ENCODE measurements at regions not wholly inside any gene's neighbourhood (a gene's known extent, or its start where the extent isn't known, plus 50 kb on each side); places are given as distances from the start of the nearest gene placed in this dataset.

DNA sequence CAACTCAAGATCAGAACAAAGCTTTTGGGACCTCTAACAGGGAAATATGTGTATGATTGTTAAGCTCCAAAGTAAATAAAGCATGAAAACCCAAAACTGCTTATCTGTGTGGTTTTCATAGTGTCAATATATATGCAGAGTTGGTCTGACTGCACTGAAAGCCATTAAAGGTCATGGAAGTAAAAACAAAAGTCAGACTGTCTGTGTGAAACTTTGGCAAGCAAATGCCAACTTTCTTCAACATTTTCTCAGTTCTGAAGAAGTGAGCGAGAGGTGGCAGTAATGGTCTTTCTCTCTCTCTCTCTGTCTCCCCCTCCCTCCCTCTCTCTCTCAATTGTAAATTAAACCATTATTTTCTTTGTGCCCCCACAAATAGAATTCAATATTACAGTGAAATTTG, 100.1 kb upstream of the S1PR1 start:
- Histone ChIP-seq H3K27ac (no peak overlapping the region), H3K27me3 (no peaks in the 10 kb centered on the region), H3K36me3 (no peaks in the 10 kb centered on the region), H3K4me3 (no peak overlapping the region), H3K9me3 (no peaks in the 10 kb centered on the region), H3K4me1 (peaks cover 0 to 16% (median 9%) of the 10 kb centered on the region in 4 donors)
- DNase-seq (ENCODE audit: low spot score in 2 of 2): no peak
- no peak for TF ChIP-seq POLR2A (IDR thresholded peaks at IDR 0.05)
- WGBS, 2 donors: 5 to 7% methylated on average over 1 of the region's 1 CpG

DNA sequence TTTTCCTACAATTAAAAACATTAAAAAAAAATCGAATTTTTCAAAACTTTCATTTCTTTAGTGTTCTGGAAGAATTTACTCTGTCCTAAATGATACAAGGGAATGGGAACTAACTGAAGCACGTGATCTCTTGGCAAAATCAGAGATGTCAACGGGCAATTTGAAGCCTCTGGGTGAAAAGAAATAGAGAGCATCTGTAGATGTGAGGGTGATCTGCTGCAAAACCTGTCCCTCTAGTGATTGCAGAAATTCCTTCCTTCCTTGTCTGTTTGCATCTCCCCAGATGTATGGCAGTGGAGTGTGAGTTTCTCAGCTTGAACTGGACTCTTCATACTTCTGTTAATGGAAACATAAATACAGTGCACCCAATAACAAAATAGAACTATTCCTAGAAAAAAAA, 100.5 kb upstream of the S1PR1 start:
- no peak overlapping the region for H3K27ac ChIP-seq
- TF ChIP-seq POLR2A (IDR thresholded peaks at IDR 0.05): no peak
- no peak for TF ChIP-seq EP300 (IDR thresholded peaks at IDR 0.05)
- TF ChIP-seq, protein P1, sequence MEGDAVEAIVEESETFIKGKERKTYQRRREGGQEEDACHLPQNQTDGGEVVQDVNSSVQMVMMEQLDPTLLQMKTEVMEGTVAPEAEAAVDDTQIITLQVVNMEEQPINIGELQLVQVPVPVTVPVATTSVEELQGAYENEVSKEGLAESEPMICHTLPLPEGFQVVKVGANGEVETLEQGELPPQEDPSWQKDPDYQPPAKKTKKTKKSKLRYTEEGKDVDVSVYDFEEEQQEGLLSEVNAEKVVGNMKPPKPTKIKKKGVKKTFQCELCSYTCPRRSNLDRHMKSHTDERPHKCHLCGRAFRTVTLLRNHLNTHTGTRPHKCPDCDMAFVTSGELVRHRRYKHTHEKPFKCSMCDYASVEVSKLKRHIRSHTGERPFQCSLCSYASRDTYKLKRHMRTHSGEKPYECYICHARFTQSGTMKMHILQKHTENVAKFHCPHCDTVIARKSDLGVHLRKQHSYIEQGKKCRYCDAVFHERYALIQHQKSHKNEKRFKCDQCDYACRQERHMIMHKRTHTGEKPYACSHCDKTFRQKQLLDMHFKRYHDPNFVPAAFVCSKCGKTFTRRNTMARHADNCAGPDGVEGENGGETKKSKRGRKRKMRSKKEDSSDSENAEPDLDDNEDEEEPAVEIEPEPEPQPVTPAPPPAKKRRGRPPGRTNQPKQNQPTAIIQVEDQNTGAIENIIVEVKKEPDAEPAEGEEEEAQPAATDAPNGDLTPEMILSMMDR (IDR thresholded peaks at IDR 0.05): no peak

DNA sequence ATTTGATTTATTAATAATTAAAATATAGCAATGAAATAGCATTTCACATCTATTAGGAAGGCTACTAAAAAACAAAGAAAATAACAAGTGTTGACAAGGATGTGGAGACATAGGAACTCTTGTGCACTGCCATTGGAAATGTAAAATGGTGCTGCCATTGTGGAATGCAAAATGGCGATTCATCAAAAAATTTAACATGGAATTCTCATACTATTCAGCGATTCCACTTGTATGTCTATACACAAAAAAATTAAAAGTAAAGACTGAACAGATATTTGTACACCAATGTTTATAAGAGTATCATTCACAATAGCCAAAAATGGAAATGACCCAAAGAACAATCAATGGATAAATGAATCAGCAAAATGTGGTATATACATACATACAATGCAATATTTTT, 101.3 kb upstream of the S1PR1 start:
- no peak overlapping the region for H3K27ac ChIP-seq
- 98 to 99% methylated on average over 2 of the region's 2 CpGs for WGBS, 2 donors
- TF ChIP-seq EP300 (IDR thresholded peaks at IDR 0.05): no peak
- TF ChIP-seq, protein P1 (IDR thresholded peaks at IDR 0.05): no peak
- no peak for TF ChIP-seq POLR2A (IDR thresholded peaks at IDR 0.05)
- peaks cover 0 to 16% (median 9%) of the 10 kb centered on the region in 4 donors for H3K4me1 ChIP-seq
- no peaks in the 10 kb centered on the region for H3K9me3 ChIP-seq
- no peak overlapping the region for H3K4me3 ChIP-seq
- DNase-seq (ENCODE audit: low spot score in 2 of 2): no peak
- no peaks in the 10 kb centered on the region for H3K36me3 ChIP-seq
- no peaks in the 10 kb centered on the region for H3K27me3 ChIP-seq

More for the DNA sequence above, 100.5 kb upstream of the S1PR1 start:
- Histone ChIP-seq H3K4me3 (no peak overlapping the region), H3K27me3 (no peaks in the 10 kb centered on the region), H3K4me1 (peaks cover 0 to 16% (median 9%) of the 10 kb centered on the region in 4 donors), H3K36me3 (no peaks in the 10 kb centered on the region), H3K9me3 (no peaks in the 10 kb centered on the region)
- DNase-seq (ENCODE audit: low spot score in 2 of 2): no peak
- WGBS, 2 donors: 41 to 45% methylated on average over 3 of the region's 3 CpGs

DNA sequence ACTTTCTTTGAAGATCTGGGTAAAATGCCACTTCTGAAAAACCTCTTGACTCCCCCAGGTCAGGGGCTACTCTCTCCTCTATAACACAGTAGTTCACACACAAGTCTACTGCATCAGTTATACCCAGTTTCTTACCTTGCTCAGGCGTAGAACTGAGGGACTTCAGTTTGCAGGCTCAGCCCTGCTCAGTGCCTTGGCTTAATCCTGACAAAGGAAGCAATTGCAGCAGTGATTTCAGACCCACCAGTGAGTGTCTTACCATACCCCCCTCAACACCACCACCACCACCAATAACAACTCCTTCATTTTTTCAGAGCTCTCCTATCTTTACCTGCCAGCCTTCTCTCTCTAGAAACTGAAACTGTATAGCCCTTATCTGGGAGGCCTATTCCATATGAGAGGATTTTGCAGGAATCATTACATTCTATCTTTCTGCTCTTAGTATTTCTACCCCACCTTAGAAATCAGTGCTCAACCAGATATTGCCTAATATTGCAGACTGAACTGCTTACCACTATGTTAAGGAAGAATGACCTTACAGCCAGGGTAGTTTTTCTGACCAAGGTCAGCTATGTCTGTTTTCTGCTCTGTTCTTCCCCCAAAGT, 105.5 kb upstream of the S1PR1 start:
- no peaks in the 10 kb centered on the region for H3K36me3 ChIP-seq
- no peak overlapping the region for H3K4me3 ChIP-seq
- TF ChIP-seq POLR2A (IDR thresholded peaks at IDR 0.05): no peak
- TF ChIP-seq, protein P1 (IDR thresholded peaks at IDR 0.05): no peak
- TF ChIP-seq EP300 (IDR thresholded peaks at IDR 0.05): no peak
- DNase-seq (ENCODE audit: low spot score in 2 of 2): no peak
- H3K27ac ChIP-seq: no peak overlapping the region
- WGBS, 2 donors: 92 to 100% methylated on average over 1 of the region's 1 CpG
- no peaks in the 10 kb centered on the region for H3K27me3 ChIP-seq
- no peaks in the 10 kb centered on the region for H3K9me3 ChIP-seq
- peaks cover 0 to 7% (median under 1%) of the 10 kb centered on the region in 4 donors for H3K4me1 ChIP-seq

DNA sequence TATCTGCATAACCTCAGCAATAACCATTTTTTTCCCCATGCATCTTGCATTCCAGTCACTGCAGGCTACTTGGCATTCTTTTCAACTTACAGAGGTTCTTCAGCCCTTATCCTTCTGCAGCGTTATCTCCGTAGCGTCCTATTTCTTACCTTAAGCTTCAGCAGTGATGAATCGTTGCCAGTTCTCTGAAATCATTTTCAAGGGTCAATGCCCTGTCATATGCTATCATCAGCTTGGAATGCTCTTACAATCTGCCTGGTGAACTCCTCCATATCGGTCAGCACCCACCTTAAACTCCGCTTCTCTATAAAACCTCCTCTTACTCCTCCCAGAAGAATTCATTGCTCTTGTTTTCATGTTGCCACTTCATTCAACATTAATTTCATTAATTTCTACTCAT, 105.1 kb upstream of the DPH5 start:
- no peak for DNase-seq (ENCODE audit: low spot score in 2 of 2)
- Histone ChIP-seq H3K9me3 (no peaks in the 10 kb centered on the region), H3K4me3 (no peak overlapping the region), H3K36me3 (no peaks in the 10 kb centered on the region), H3K27me3 (no peaks in the 10 kb centered on the region), H3K4me1 (peaks cover 0 to 4% (median 0%) of the 10 kb centered on the region in 4 donors), H3K27ac (no peak overlapping the region)
- WGBS, 2 donors: 74 to 80% methylated on average over 6 of the region's 6 CpGs
- no peak for TF ChIP-seq POLR2A (IDR thresholded peaks at IDR 0.05)
- no peak for TF ChIP-seq EP300 (IDR thresholded peaks at IDR 0.05)
- TF ChIP-seq, protein P1 (IDR thresholded peaks at IDR 0.05): no peak

DNA sequence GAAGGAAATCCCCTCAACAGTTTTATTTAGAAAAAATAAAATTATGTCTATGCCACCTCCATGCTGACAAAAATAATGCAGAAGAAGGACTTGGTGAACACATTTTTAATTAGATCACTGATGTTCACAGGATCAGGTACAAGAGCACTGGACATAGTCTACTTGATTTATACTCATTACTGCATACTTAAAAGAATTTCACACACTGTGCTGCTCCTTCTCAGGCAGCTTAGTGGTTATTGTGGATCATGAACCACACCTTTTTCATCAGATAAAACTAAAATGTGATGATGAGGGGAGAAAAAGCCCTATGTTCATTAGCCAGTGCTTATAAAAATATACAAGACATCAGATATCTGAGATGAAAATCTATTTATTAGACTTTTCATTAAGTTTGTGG, 103.3 kb upstream of the DPH5 start:
- TF ChIP-seq, protein P1 (IDR thresholded peaks at IDR 0.05): no peak
- TF ChIP-seq POLR2A (IDR thresholded peaks at IDR 0.05) (no peak), EP300 (IDR thresholded peaks at IDR 0.05) (no peak)
- DNase-seq (ENCODE audit: low spot score in 2 of 2): no peak
- H3K27ac ChIP-seq: no peak overlapping the region
- no peaks in the 10 kb centered on the region for H3K27me3 ChIP-seq
- no peaks in the 10 kb centered on the region for H3K9me3 ChIP-seq
- no peak overlapping the region for H3K4me3 ChIP-seq
- peaks cover 0 to 4% (median 0%) of the 10 kb centered on the region in 4 donors for H3K4me1 ChIP-seq
- no peaks in the 10 kb centered on the region for H3K36me3 ChIP-seq

All from tibial nerve (tissue), 4 donors.